NCI-H1092 treated with DMSO at 0.1 percent for 48 hours (cell line): ENCODE measurements at regions not wholly inside any gene's neighbourhood (a gene's known extent, or its start where the extent isn't known, plus 50 kb on each side); places are given as distances from the start of the nearest gene placed in this dataset.
"Not testable (repeated sequence)": the region's sequence is repeated elsewhere in the genome, so short reads cannot be mapped to it uniquely, and the experiment has no call there.

ENCODE experiments used
- DNase-seq: peaks from one replicate; lab custom pipeline; 2025; lab: John Stamatoyannopoulos, UW

DNA sequence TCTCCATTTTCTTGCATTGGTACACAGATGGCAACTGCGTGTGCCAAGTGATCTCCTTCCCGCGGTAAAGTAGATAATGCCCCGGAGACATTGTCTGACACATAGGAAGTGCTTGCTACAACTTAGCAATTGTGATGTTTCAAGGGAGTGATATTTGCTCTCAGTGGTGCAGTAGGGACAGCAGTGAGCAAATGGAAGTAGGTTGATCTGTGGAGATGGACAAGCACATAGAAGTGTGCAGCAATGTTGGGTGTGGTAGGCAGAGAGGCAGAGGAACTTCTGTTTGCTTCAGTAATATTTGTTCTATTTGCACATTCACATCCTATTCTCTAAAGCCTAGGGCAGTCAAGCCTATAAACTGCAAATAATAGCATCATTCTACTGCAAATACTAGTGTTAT lies 846.7 kb upstream of the PRKX start:
- DNase-seq = no peak

- DNase-seq = peak; percentile 2
Measured at GRCh38 chrX:4550018-4550417, 836.6 kb upstream of the PRKX start.

DNA sequence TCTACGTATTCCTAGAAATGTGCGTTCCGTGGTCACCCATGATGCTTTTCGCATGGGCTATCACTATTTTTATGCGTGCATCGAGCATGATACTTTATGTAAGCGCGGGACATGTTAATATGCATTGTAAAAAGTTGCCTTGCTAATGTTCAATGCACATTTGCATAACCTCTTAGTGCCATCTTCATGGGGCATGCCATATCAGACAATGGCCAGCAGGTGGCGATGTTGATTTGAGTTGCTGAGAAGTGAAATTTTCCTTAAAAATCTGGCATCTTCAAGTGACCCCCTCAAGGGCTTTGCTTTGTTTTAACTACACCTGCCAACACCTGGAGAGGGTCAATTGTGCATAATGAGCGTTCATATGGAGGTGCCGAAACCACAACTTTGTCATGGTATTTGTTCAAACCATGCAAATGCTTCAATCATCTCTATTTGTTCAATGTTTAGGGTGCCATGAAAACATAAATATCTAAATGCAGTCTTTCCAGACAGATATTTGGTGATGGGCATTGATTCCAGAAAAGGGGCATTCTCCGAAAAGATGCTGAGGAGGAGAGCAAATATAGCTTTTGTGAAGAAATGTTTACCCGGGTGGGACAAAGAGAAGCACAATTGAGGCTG lies 833.9 kb upstream of the PRKX start:
- DNase-seq = peak; percentile 37

GRCh38 chrX:4546178-4546577 lies 832.7 kb upstream of the PRKX start:
- DNase-seq = not testable (repeated sequence)

- DNase-seq = no peak
Measured at GRCh38 chrX:4528247-4528646, 814.8 kb upstream of the PRKX start.

DNA sequence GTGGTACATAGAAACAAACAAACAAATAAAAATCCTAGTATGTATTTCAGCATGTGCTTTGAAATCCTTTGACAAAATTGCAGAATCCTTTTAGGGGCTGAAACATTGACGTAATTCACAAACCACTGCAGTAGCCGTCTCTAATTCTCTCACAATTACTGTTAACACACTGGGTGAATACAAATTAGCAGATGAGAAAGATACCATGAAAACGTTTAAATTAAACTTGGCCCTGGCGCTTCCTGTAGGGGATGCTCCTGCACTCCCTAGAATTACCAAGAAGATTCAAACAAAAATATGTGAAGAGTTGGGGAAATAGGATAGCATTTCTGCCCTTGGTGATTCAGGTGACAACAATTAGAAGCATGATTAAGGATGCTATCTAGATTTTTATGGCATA lies 772.5 kb upstream of the PRKX start:
- DNase-seq = no peak

- DNase-seq = no peak
Measured at GRCh38 chrX:4484266-4484665, 770.8 kb upstream of the PRKX start.

- peak; percentile 11 for DNase-seq
Measured at GRCh38 chrX:4451591-4451990, 738.1 kb upstream of the PRKX start.

- DNase-seq = no peak
Measured at GRCh38 chrX:4450177-4450576, 736.7 kb upstream of the PRKX start.

DNA sequence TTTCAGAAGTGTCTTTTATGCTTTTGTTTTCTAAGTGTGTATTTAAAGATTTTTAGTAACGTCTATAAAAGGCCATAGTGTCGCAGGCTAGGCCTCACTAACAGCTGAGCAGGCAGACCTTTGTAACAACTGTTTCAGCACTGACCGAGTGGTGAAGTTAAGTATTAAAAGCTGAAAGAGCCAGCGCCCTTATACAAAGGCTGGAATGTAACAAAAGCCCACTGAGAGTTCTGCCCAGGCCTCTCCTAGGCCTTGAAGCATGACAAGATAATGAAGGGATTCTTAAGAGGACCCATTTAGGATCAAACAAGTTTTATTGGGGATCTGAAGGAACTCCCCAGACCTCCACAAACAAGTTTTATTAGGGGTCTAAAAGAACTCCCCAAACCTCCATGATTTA lies 722.5 kb upstream of the PRKX start:
- DNase-seq = no peak

DNA sequence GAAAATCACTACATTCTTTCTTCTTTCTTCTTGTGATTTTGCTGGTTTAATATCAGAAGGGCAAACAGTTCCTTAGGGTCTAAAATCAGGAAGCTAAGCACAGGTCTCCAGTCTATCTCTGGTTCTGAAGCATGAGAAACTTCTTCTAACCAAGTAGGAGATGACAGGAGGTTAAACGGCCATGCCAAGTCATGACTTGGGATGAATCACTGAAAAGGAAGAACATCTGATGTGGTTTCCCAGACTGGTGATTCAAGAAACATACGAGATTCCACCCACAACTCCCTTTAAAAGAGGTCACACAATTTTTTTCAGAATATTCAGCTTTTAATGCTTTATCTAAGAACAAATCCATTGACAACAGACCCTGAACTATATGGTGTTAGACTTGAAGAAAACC lies 684.0 kb upstream of the PRKX start:
- DNase-seq = no peak

GRCh38 chrX:4382273-4382672 lies 668.8 kb upstream of the PRKX start:
- no peak for DNase-seq

DNA sequence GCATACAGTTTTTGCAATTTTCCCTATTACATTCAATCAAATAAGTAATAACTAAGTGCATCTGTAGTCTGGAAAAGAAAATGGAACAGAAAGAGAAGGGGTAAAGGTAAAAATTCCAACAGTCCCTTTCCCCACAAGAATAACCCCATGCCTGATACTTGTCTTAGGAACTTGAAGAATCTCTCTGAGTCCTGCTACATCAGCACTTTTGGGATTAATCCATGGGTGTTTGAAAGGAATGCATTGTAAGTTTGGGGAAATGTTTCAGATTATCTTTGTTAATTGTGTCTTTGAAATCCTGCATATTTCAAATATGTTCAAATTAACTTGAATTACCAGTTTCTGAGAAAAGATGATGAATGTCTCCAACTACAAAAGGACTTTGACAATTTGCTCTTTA lies 667.3 kb upstream of the PRKX start:
- no peak for DNase-seq

DNA sequence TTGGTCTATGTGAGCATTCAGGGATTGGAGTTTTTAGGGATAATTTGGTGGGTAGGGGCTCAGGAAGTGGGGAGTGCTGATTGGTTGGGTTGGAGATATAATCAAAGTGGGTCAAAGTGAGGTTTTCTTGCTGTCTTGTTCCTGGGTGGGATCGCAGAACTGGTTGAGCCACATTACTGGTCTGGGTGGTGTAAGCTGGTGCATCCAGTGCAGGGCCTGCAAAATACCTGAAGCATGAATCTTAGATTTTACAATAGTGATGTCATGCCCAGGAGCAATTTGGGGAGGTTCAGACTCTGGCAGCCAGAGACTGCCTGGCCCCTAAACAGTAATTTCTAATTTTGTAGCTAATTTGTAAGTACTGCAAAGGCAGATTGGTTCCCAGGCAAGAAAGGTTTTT lies 665.6 kb upstream of the PRKX start:
- DNase-seq = no peak

- DNase-seq = no peak
Measured at GRCh38 chrX:4373791-4374190, 660.3 kb upstream of the PRKX start.

- no peak for DNase-seq
Measured at GRCh38 chrX:4358577-4358976, 645.1 kb upstream of the PRKX start.

GRCh38 chrX:4322916-4323315 lies 609.5 kb upstream of the PRKX start:
- no peak for DNase-seq

- no peak for DNase-seq
Measured at GRCh38 chrX:4320436-4320947, 607.0 kb upstream of the PRKX start.

- no peak for DNase-seq
Measured at GRCh38 chrX:4315891-4316290, 602.4 kb upstream of the PRKX start.

- no peak for DNase-seq
Measured at GRCh38 chrX:4314586-4314985, 601.1 kb upstream of the PRKX start.

DNA sequence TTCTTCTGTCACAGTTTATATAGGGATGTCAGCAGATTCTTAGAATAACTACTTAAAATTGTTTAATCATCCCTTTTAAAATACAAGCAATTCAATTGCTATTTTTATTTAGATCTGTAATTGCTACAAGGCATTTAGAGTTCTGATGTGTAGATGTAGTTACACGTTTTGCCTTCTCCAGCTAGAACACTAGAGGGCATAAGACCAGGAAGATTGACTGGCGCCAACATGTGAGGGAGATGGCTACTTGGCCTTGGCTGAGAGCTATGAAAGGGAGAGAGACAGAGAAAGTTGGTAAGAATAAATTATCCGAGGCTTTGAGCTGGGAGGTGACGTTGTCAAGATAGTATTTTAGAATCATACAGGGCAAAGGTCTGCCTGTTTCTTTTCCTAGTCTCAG lies 563.7 kb upstream of the PRKX start:
- no peak for DNase-seq

DNA sequence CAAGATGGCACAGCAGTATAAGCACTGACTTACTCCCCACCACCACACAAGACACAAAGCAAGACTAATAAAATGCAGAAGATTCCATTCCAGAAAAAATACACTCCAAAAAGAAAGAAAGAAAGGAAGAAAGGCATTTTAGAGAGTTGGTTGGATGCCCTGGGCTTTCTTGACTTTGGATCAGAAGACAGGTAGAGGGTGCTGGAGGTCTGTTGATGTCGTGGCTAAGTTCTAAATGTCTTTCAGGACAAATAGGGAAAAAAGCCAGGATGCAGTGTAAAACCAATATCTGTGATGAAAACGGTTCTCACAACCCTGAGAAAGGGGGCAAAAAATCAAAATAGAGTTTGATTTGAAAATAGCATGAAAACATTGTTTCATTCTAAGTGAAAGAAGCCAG lies 555.2 kb upstream of the PRKX start:
- peak; percentile 51 for DNase-seq

DNA sequence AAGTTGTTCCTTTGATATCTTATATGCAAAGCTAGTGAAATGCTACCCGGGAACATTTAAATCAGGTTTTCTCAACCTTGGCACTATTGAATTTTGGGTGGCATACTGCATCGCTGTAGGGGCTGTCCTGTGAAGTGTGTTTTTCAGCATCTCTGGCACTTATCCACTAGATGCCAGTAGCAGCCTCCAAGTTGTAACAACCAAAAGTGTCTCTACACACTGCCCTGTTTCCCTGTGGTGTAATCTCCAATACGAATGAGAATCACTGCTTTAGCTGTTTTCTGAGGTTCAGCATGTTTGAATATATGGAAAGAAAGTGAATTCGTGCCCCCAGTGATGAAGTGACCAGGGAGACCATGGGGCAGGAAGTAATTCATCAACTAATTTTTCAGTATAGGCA lies 551.6 kb upstream of the PRKX start:
- DNase-seq = no peak

DNA sequence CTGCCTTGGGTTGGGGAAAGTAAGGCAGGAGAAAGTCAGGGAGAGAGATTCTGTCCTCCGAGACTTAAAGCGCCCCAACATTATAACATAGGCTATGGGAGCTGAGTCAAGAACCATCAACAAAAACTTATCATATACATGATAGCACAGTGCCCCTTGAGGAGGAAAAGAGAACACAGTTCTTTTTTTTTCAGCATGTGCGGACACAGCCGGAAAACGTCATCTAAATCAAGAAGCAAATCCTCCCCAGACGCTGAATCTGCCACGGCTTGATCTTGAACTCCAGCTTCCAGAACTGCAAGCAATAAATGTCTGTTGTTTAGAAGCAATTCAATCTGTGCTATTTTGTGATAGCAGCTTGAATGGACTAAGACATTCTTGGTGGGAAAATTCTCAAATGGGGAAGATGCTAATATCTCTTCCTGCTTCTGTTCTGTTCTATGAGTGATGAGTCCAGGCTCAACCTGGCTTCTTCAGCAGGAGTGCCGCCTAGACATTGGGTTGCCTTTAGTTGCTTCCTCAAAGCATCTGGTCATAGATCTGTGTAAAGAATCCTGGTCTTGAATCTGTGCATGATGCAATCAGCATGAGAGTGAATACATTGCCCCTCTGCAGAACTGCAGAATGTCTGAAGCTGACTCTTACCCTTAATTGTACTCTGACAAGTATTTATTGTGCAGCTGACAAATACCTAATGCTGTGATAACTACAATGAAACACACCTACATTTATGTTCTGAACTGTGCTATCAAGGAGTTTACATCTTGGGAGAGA lies 549.8 kb upstream of the PRKX start:
- peak; percentile 5 for DNase-seq
